GM10266 (cell line): ENCODE measurements at regions not wholly inside any gene's neighbourhood (a gene's known extent, or its start where the extent isn't known, plus 50 kb on each side); places are given as distances from the start of the nearest gene placed in this dataset.

Source experiments
- DNase-seq: peaks from one replicate; pipeline ENCODE4 v3.0.0; 2012; ENCODE audit errors: extremely low spot score
- TF ChIP-seq, protein P1 (sequence below): IDR thresholded peaks from 2 replicates; pipeline ENCODE4 v1.5.1; 2012; ENCODE audit warnings: mild to moderate bottlenecking, low read depth; ENCODE audit not compliant: control insufficient read depth, insufficient read depth; ENCODE audit errors: missing control alignments

GRCh38 chr2:12434630-12435098 lies 282.1 kb upstream of the TRIB2 start:
- no peak for DNase-seq

GRCh38 chr2:12435430-12436222 lies 281.1 kb upstream of the TRIB2 start:
- DNase-seq, result no peak
- TF ChIP-seq, protein P1, sequence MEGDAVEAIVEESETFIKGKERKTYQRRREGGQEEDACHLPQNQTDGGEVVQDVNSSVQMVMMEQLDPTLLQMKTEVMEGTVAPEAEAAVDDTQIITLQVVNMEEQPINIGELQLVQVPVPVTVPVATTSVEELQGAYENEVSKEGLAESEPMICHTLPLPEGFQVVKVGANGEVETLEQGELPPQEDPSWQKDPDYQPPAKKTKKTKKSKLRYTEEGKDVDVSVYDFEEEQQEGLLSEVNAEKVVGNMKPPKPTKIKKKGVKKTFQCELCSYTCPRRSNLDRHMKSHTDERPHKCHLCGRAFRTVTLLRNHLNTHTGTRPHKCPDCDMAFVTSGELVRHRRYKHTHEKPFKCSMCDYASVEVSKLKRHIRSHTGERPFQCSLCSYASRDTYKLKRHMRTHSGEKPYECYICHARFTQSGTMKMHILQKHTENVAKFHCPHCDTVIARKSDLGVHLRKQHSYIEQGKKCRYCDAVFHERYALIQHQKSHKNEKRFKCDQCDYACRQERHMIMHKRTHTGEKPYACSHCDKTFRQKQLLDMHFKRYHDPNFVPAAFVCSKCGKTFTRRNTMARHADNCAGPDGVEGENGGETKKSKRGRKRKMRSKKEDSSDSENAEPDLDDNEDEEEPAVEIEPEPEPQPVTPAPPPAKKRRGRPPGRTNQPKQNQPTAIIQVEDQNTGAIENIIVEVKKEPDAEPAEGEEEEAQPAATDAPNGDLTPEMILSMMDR, result no peak

More at GRCh38 chr2:12434630-12435098, 282.1 kb upstream of the TRIB2 start:
- TF ChIP-seq, protein P1, result no peak

- DNase-seq, result no peak
- TF ChIP-seq, protein P1, result no peak
Observed at GRCh38 chr2:12436483-12436882, 280.3 kb upstream of the TRIB2 start.

DNA sequence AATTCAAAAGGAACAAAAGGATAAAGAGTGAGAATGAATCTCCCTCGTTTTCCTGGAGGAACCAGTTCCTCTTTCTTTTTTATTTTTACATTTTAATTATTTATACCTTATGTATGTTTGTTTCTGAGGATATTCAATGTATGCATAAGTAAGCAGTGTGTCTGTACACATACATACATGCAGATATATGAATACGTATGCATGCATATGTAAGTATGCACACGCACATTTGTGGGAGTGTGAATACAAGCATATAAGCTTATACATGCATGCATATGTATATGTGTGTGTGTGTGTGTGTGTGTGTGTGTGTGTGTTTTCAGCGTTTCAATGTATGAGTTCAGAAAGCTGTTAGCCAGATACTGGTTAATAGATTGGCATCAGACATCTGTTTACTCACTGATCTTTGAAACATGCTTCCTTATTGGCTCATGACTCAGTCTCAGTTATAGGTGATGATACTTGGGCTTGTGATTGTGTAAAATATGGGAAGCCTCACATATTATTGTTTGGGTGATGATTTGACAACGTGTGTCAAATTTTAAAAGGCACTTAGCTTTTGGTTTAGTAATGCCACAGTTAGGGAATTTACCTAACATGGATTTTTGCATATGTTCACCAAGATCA lies 279.7 kb upstream of the TRIB2 start:
- no peak for DNase-seq
- TF ChIP-seq, protein P1, result no peak

DNA sequence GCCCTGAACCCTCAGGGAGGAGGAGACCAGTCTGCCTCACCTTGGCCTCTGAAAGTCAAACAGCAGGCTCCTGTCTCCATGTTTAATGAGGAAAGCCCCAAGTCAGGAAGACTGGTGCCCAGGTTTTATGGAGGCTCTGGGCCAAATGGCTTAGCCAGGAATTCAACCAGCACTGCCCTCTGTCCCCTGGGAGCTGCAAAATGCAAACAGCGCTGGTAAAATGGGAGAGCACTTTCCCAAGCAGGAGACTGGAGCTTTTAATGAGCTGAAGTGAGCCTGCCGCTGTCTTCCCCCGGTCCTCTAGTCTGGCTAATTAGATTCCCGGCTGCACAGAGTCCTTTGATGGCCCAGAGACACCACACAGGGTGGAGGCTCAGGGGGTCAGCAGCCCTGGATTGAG lies 276.0 kb upstream of the TRIB2 start:
- TF ChIP-seq, protein P1, result no peak
- DNase-seq, result no peak

DNA sequence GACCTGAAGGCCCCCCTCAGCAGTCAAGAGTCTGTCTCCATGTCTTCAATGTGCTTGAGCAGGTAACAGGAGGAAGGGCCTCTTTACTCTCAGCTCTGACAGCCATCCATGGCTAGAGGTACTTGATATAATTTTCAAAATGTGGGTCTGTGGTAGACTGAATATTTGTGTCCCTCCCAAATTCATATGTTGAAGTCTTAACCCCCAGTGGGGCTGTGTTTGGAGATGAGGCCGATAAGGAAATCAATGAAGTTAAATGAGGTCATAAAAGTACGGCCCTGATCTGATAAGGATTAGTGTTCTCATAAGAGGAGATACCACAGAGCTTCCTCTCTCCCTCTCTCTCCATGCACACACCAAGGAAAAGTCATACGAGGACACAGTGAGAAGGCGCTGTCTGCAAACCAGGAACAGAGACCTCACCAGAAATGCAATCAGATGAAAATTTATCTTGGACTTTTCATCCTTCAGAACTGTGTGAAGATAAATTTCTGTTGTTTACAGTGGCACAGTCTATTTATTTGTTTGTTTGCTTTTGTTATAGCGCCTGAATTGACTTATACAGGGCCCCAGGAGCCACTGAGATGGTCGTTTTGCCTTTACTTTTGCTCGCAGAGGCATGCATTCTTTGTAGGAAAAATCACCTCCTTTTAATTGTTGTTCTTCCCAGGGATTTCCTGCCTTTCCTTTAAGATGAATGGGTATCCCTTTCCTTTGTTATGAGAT lies 274.8 kb upstream of the TRIB2 start:
- TF ChIP-seq, protein P1, result no peak
- DNase-seq, result no peak

- DNase-seq, result no peak
- TF ChIP-seq, protein P1, result no peak
Observed at GRCh38 chr2:12442476-12442847, 274.3 kb upstream of the TRIB2 start.
